H1 (cell line): ENCODE measurements at regions not wholly inside any gene's neighbourhood (a gene's known extent, or its start where the extent isn't known, plus 50 kb on each side); places are given as distances from the start of the nearest gene placed in this dataset.
A peak's percentile ranks its signal among the peaks of the same experiment; 100 is the strongest.

Experiments
- BRCA1 ChIP-seq: IDR thresholded peaks from 2 replicates; pipeline ENCODE4 v1.6.1; 2012; ENCODE audit warnings: low read depth, low read length, improper control_type of control experiment
- CBX5 ChIP-seq: fragments of 300-800, 300-1000 bp; sonication (generic); IDR thresholded peaks from 2 replicates; pipeline ENCODE4 v1.7.1; 2016; ENCODE audit warnings: antibody characterized with exemption, low read length, low read depth
- CEBPB ChIP-seq: IDR thresholded peaks from 2 replicates; pipeline ENCODE4 v1.6.1; 2012; ENCODE audit warnings: low read depth, low read length
- CHD2 ChIP-seq: IDR thresholded peaks from 2 replicates; pipeline ENCODE4 v1.6.1; 2012; ENCODE audit warnings: low read length, improper control_type of control experiment
- CTBP2 ChIP-seq: IDR thresholded peaks from 2 replicates; pipeline ENCODE4 v1.7.0; 2011; ENCODE audit warnings: borderline replicate concordance, mild to moderate bottlenecking, moderate library complexity, mixed read lengths, low read length; ENCODE audit not compliant: insufficient read depth, insufficient read length
- EGR1 ChIP-seq: IDR thresholded peaks from 2 replicates; pipeline ENCODE4 v1.6.1; 2011; ENCODE audit warnings: low read depth, low read length, borderline replicate concordance
- GABPA ChIP-seq: IDR thresholded peaks from 2 replicates; pipeline ENCODE4 v1.6.1; 2011; ENCODE audit warnings: mild to moderate bottlenecking, low read length, moderate library complexity, borderline replicate concordance; ENCODE audit not compliant: insufficient read depth
- KDM4A ChIP-seq: IDR thresholded peaks from one replicate; pipeline ENCODE4 v1.7.1; 2012; ENCODE audit warnings: low read depth, mild to moderate bottlenecking, moderate library complexity, low read length, inconsistent platforms; ENCODE audit not compliant: severe bottlenecking
- NANOG ChIP-seq: IDR thresholded peaks from 2 replicates; pipeline ENCODE4 v1.6.1; 2011; ENCODE audit warnings: low read length, low read depth, mild to moderate bottlenecking, inconsistent platforms; ENCODE audit not compliant: insufficient read depth, poor library complexity, severe bottlenecking
- POLR2A ChIP-seq, 2 experiments: IDR thresholded peaks; 1 replicate in 1 of 2; 2 replicates in 1 of 2; pipeline ENCODE4 v1.6.1; 2011; ENCODE audit warnings: low read depth in 2 of 2, low read length in 2 of 2, mild to moderate bottlenecking in 2 of 2; ENCODE audit errors: control extremely low read depth in 1 of 2
- POU5F1 ChIP-seq: IDR thresholded peaks from 2 replicates; pipeline ENCODE4 v1.6.1; 2011; ENCODE audit warnings: low read depth, mild to moderate bottlenecking, low read length, moderate library complexity
- SAP30 ChIP-seq: fragments of 300-600 bp; sonication (generic); IDR thresholded peaks from 2 replicates; pipeline ENCODE4 v1.7.1; 2012; ENCODE audit warnings: low read length, moderate library complexity, mild to moderate bottlenecking, inconsistent platforms; ENCODE audit not compliant: insufficient read depth, insufficient replicate concordance
- SIRT6 ChIP-seq: IDR thresholded peaks from one replicate; pipeline ENCODE4 v1.7.1; 2012; ENCODE audit warnings: low read length, inconsistent platforms
- SP4 ChIP-seq: IDR thresholded peaks from 2 replicates; pipeline ENCODE4 v1.6.1; 2012; ENCODE audit warnings: low read length, inconsistent platforms
- SUZ12 ChIP-seq: fragments of 200-600 bp; sonication (generic); IDR thresholded peaks from 2 replicates; pipeline ENCODE4 v1.6.1; 2012; ENCODE audit warnings: mild to moderate bottlenecking, inconsistent platforms, low read length, moderate library complexity, mixed read lengths

GRCh38 chr6:49342410-49342809, 120.6 kb downstream of the MMUT start (continued):
- TF ChIP-seq CEBPB, result no peak
- peak; percentile 89 for TF ChIP-seq POU5F1
- 0 out of 2 replicates have a peak, but pooled peaks have one; percentile 39 for TF ChIP-seq CHD2
- TF ChIP-seq POLR2A (IDR thresholded peaks at IDR 0.05; ENCODE audit: control extremely low read depth in 1 of 2, low read depth in 2 of 2, low read length in 2 of 2), result no peak
- TF ChIP-seq BRCA1, result no peak
- TF ChIP-seq CTBP2, result no peak
- peak; percentile 3 for TF ChIP-seq NANOG
- no peak for TF ChIP-seq KDM4A
- no peak for TF ChIP-seq GABPA
- no peak for TF ChIP-seq SAP30
- no peak for TF ChIP-seq SUZ12
- no peak for TF ChIP-seq CBX5
- no peak for TF ChIP-seq SIRT6
- peak; percentile 11; the same call in 1 of the 2 replicates for TF ChIP-seq EGR1
- TF ChIP-seq SP4, result no peak
